Endothelial cell (in vitro differentiated cells): ENCODE measurements at regions not wholly inside any gene's neighbourhood (a gene's known extent, or its start where the extent isn't known, plus 50 kb on each side); places are given as distances from the start of the nearest gene placed in this dataset.

Experiments used
- DNase-seq: peaks from one replicate; pipeline ENCODE4 v3.0.0; 2021; ENCODE audit warnings: low spot score
- H3K27ac Mint-ChIP-seq: one replicate; pipeline ENCODE4 v1.8.0; 2021; ENCODE audit warnings: mixed read lengths, inconsistent platforms; ENCODE audit not compliant: unreplicated experiment
- H3K27me3 Mint-ChIP-seq: one replicate; pipeline ENCODE4 v1.8.0; 2021; ENCODE audit warnings: mild to moderate bottlenecking, moderate library complexity, mixed read lengths, inconsistent platforms; ENCODE audit not compliant: unreplicated experiment
- H3K36me3 Mint-ChIP-seq: one replicate; pipeline ENCODE4 v1.8.0; 2021; ENCODE audit warnings: mild to moderate bottlenecking, low read depth, mixed read lengths, inconsistent platforms; ENCODE audit not compliant: unreplicated experiment
- H3K4me1 Mint-ChIP-seq: one replicate; pipeline ENCODE4 v1.8.0; 2021; ENCODE audit warnings: mild to moderate bottlenecking, mixed read lengths, inconsistent platforms; ENCODE audit not compliant: unreplicated experiment
- H3K4me3 Mint-ChIP-seq: one replicate; pipeline ENCODE4 v1.8.0; 2021; ENCODE audit warnings: mild to moderate bottlenecking, mixed read lengths, inconsistent platforms; ENCODE audit not compliant: unreplicated experiment
- H3K9me3 Mint-ChIP-seq: one replicate; pipeline ENCODE4 v1.8.0; 2021; ENCODE audit warnings: mixed read lengths, inconsistent platforms; ENCODE audit not compliant: unreplicated experiment
- TF ChIP-seq, protein P1 (sequence below): fragments of 200-600 bp; sonication (generic); IDR thresholded peaks from one replicate; pipeline ENCODE4 v1.5.0; 2021; ENCODE audit warnings: antibody characterized with exemption; ENCODE audit not compliant: unreplicated experiment

DNA sequence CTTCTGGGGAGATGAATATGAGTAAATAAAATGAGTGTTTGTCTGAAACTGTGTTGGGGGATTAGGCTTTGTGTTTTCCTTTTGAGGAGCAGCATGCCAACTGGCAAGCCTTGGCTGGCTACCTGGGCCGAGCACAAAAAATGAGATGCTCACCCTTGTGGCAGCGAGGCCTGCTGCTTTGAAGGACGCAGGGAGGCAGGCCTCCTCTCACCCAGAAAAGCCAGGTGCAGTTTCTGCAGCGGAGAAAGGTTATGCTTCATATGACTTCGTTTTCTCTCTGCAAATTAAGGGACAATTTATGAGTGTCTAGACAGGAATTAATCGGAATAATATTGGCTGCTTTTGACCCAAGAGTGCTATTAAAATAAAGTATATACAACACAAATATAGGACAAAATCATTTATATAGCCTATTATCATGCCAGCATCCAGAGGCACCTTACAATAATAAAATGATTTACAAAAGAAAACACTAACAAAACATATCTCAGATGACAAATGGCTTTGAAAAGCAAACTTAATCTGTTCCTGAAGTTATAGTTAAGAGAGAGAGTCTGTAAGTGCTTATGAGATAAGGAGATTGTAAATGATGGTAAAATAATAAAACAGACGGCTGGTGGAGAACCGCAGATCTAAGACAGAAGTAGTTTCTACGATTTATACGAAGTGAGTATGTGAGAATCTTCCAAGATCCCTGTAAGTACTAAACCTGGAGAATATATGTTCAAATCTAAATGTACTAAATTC, 682.8 kb upstream of the NR2F2 start:
- Mint-ChIP-seq H3K9me3 (no peaks in the 10 kb centered on the region), H3K27ac (no peak overlapping the region), H3K4me3 (no peak overlapping the region), H3K36me3 (no peaks in the 10 kb centered on the region), H3K27me3 (no peaks in the 10 kb centered on the region), H3K4me1 (no peaks in the 10 kb centered on the region)
- TF ChIP-seq, protein P1, sequence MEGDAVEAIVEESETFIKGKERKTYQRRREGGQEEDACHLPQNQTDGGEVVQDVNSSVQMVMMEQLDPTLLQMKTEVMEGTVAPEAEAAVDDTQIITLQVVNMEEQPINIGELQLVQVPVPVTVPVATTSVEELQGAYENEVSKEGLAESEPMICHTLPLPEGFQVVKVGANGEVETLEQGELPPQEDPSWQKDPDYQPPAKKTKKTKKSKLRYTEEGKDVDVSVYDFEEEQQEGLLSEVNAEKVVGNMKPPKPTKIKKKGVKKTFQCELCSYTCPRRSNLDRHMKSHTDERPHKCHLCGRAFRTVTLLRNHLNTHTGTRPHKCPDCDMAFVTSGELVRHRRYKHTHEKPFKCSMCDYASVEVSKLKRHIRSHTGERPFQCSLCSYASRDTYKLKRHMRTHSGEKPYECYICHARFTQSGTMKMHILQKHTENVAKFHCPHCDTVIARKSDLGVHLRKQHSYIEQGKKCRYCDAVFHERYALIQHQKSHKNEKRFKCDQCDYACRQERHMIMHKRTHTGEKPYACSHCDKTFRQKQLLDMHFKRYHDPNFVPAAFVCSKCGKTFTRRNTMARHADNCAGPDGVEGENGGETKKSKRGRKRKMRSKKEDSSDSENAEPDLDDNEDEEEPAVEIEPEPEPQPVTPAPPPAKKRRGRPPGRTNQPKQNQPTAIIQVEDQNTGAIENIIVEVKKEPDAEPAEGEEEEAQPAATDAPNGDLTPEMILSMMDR = no peak
- no peak for DNase-seq

DNA sequence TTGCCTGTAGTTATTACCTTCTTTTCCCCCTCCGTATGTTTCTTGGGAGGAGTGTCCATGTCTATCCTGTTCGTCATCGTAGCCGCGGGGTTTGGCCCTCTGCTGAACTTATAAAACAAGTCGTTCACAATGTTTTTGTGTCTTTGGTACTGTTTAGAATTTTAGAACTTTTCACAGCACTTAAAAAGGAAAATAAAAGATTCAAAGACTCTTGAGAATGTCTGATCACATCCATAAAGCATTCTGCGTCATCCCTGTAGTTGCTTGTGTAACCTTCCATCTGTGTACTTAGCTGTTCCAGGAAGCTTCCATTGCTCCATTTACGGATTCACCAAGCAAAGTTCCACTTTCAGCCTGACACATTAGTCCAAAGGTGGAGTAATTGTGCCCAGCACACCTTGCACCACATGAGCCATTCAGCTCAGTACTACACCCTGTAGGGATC, 677.1 kb upstream of the NR2F2 start:
- Mint-ChIP-seq H3K36me3 (no peaks in the 10 kb centered on the region), H3K9me3 (no peaks in the 10 kb centered on the region), H3K27ac (no peak overlapping the region)

DNA sequence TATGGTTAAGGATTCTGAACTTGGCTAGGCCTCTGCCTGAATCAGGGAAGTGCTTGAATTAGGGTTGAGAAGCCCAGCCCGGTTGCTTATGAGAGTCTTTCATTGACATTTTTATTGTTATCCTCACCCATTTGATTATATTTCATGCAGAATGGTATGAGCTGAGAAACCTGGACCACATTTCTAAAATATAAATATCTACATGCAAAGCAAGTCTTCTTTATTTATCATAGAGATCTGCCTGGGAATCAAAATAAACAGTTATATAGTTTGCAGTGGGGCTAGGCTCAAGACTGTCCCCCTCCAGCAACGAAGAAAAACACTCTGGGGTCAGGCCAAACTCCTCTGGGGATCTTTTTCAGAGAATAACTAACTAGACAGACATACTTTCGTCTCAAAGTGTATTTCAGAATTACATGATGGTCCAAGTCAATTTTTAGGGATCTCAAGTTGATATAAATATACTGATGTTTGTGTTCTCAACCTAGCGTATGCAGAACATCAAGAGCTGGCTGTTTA, 675.4 kb upstream of the NR2F2 start:
- no peaks in the 10 kb centered on the region for H3K9me3 Mint-ChIP-seq
- no peaks in the 10 kb centered on the region for H3K36me3 Mint-ChIP-seq
- TF ChIP-seq, protein P1 = no peak
- no peak for DNase-seq
- peaks cover 3% of the 10 kb centered on the region for H3K4me1 Mint-ChIP-seq
- no peak overlapping the region for H3K27ac Mint-ChIP-seq
- H3K4me3 Mint-ChIP-seq = no peak overlapping the region
- H3K27me3 Mint-ChIP-seq = no peaks in the 10 kb centered on the region

More for the DNA sequence above, 677.1 kb upstream of the NR2F2 start:
- no peak for DNase-seq
- TF ChIP-seq, protein P1 = no peak
- Mint-ChIP-seq H3K4me3 (no peak overlapping the region), H3K27me3 (no peaks in the 10 kb centered on the region), H3K4me1 (no peaks in the 10 kb centered on the region)

DNA sequence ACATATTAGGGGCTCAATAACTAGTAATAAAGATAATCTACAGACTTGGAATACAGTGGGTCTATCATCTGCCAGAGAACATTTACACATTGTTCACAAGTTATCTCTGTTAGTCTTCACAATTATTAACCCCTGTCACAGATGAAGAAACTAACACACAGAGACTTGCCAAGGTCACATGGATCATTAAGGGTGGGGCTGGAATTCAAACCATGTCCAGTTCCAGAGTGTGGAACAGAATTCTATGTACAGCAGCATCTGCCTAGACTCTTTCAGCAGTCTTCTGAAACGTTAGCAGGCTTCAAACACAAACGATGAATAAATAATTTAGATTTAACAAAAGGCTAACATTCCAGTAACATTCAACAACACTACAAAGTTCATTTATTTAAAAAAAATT, 673.9 kb upstream of the NR2F2 start:
- peaks cover 3% of the 10 kb centered on the region for H3K4me1 Mint-ChIP-seq
- no peak for DNase-seq
- H3K27me3 Mint-ChIP-seq = no peaks in the 10 kb centered on the region
- no peaks in the 10 kb centered on the region for H3K9me3 Mint-ChIP-seq
- no peak overlapping the region for H3K4me3 Mint-ChIP-seq
- TF ChIP-seq, protein P1 = no peak
- H3K27ac Mint-ChIP-seq = no peak overlapping the region
- H3K36me3 Mint-ChIP-seq = no peaks in the 10 kb centered on the region

DNA sequence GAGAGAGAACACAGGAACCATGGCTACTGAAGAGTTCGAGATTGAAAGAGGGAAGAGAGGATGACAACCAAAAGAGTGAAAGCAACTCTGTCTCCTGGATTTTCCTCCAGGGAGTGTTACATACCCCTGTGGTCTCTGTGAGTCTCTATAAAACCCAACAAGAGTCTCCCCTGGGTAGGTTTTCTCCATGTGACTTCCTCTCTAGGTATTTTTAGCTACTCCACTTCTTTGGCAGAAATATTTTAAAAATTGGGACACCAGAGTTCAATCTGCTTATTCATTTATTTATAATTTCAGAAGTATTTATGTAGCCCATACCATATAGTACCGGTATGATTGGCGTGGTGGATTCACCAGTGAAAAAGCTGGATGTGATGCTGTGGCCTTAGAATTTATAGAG, 671.7 kb upstream of the NR2F2 start:
- TF ChIP-seq, protein P1 = no peak
- no peak overlapping the region for H3K27ac Mint-ChIP-seq
- no peaks in the 10 kb centered on the region for H3K36me3 Mint-ChIP-seq
- no peaks in the 10 kb centered on the region for H3K9me3 Mint-ChIP-seq
- DNase-seq = no peak
- H3K4me3 Mint-ChIP-seq = no peak overlapping the region
- H3K4me1 Mint-ChIP-seq = peaks cover 3% of the 10 kb centered on the region
- H3K27me3 Mint-ChIP-seq = no peaks in the 10 kb centered on the region
